ENCODE measurements at regions not wholly inside any gene's neighbourhood (a gene's known extent, or its start where the extent isn't known, plus 50 kb on each side); places are given as distances from the start of the nearest gene placed in this dataset.

DNA sequence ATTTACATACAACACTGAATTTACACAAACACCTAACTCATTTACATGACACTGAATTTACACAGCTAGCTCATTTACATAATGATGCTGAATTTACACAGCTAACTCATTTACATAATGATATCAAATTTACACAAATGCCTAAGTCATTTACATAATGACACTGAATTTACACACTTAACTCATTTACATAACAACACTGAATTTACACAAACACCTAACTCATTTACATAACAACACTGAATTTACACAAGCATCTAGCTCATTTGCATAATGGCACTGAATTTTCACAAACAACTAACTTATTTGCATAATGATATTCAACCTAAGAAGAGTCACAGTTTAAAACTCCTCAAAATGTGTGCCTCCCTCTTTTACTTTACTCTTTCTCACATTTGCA, 511.7 kb downstream of the GALR1 start:
- TF ChIP-seq POLR2AphosphoS5 (IDR thresholded peaks at IDR 0.05) (no peak), EP300 (conservative IDR thresholded peaks at IDR 0.05; ENCODE audit: poor library complexity, severe bottlenecking) (no peak), SMC3 (conservative IDR thresholded peaks at IDR 0.05; ENCODE audit: poor library complexity) (no peak), RAD21 (conservative IDR thresholded peaks at IDR 0.05) (no peak), EZH2 (IDR thresholded peaks at IDR 0.05; ENCODE audit: borderline replicate concordance, insufficient read depth, low read length, poor library complexity, severe bottlenecking) (no peak), TAF1 (IDR thresholded peaks at IDR 0.05; ENCODE audit: low read depth) (no peak), MXI1 (conservative IDR thresholded peaks at IDR 0.05; ENCODE audit: poor library complexity, severe bottlenecking) (no peak)
- TF ChIP-seq, protein P1, sequence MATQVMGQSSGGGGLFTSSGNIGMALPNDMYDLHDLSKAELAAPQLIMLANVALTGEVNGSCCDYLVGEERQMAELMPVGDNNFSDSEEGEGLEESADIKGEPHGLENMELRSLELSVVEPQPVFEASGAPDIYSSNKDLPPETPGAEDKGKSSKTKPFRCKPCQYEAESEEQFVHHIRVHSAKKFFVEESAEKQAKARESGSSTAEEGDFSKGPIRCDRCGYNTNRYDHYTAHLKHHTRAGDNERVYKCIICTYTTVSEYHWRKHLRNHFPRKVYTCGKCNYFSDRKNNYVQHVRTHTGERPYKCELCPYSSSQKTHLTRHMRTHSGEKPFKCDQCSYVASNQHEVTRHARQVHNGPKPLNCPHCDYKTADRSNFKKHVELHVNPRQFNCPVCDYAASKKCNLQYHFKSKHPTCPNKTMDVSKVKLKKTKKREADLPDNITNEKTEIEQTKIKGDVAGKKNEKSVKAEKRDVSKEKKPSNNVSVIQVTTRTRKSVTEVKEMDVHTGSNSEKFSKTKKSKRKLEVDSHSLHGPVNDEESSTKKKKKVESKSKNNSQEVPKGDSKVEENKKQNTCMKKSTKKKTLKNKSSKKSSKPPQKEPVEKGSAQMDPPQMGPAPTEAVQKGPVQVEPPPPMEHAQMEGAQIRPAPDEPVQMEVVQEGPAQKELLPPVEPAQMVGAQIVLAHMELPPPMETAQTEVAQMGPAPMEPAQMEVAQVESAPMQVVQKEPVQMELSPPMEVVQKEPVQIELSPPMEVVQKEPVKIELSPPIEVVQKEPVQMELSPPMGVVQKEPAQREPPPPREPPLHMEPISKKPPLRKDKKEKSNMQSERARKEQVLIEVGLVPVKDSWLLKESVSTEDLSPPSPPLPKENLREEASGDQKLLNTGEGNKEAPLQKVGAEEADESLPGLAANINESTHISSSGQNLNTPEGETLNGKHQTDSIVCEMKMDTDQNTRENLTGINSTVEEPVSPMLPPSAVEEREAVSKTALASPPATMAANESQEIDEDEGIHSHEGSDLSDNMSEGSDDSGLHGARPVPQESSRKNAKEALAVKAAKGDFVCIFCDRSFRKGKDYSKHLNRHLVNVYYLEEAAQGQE (IDR thresholded peaks at IDR 0.05; ENCODE audit: borderline replicate concordance) = no peak
- TF ChIP-seq, protein P2, sequence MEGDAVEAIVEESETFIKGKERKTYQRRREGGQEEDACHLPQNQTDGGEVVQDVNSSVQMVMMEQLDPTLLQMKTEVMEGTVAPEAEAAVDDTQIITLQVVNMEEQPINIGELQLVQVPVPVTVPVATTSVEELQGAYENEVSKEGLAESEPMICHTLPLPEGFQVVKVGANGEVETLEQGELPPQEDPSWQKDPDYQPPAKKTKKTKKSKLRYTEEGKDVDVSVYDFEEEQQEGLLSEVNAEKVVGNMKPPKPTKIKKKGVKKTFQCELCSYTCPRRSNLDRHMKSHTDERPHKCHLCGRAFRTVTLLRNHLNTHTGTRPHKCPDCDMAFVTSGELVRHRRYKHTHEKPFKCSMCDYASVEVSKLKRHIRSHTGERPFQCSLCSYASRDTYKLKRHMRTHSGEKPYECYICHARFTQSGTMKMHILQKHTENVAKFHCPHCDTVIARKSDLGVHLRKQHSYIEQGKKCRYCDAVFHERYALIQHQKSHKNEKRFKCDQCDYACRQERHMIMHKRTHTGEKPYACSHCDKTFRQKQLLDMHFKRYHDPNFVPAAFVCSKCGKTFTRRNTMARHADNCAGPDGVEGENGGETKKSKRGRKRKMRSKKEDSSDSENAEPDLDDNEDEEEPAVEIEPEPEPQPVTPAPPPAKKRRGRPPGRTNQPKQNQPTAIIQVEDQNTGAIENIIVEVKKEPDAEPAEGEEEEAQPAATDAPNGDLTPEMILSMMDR (IDR thresholded peaks at IDR 0.05; ENCODE audit: poor library complexity, severe bottlenecking) = no peak
- Histone ChIP-seq H3K9me2 (ENCODE audit: insufficient read depth, low read length) (no peaks in the 10 kb centered on the region), H3K9me3 (ENCODE audit: low read length) (no peaks in the 10 kb centered on the region), H3K79me2 (replicated peaks; ENCODE audit: insufficient read depth, low read length) (no peaks in the 10 kb centered on the region), H3K4me3 (ENCODE audit: low read length) (no peak overlapping the region), H3K4me2 (ENCODE audit: low read length) (no peak overlapping the region), H3K27ac (ENCODE audit: low read length) (no peak overlapping the region), H3K27me3 (ENCODE audit: insufficient read depth, low read depth, low read length) (no peaks in the 10 kb centered on the region), H3F3A (ENCODE audit: insufficient read depth, low read length, poor library complexity, severe bottlenecking) (no peaks in the 10 kb centered on the region), H3K9ac (ENCODE audit: low read length) (no peak overlapping the region), H2AFZ (ENCODE audit: low read depth, low read length) (no peak overlapping the region), H3K36me3 (ENCODE audit: insufficient read depth, low read length) (no peaks in the 10 kb centered on the region), H4K20me1 (ENCODE audit: insufficient read depth) (no peaks in the 10 kb centered on the region)

DNA sequence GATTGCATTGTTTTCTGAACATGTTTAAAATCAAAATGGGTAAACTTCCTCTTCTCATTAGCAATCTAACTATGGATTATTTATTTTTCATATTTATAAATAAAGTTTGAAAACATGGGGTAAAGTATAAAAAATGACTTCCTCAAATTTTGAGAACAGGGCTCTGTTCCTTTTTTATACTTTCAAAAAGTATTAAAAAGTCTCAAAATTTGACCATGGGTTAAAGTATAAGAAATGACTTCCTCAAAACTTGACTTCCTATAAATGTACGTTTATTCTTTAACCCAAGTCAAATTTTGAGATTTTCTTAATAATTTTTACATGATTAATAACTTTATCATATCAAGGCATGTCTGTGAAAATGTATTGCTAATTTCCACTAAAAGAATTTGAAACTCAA, 512.4 kb downstream of the GALR1 start:
- Histone ChIP-seq H3F3A (ENCODE audit: insufficient read depth, low read length, poor library complexity, severe bottlenecking) (no peaks in the 10 kb centered on the region), H3K27me3 (ENCODE audit: insufficient read depth, low read depth, low read length) (no peaks in the 10 kb centered on the region), H2AFZ (ENCODE audit: low read depth, low read length) (no peak overlapping the region), H3K36me3 (ENCODE audit: insufficient read depth, low read length) (no peaks in the 10 kb centered on the region), H3K9me2 (ENCODE audit: insufficient read depth, low read length) (no peaks in the 10 kb centered on the region), H3K79me2 (replicated peaks; ENCODE audit: insufficient read depth, low read length) (no peaks in the 10 kb centered on the region), H3K9me3 (ENCODE audit: low read length) (no peaks in the 10 kb centered on the region), H3K9ac (ENCODE audit: low read length) (no peak overlapping the region), H3K4me3 (ENCODE audit: low read length) (no peak overlapping the region), H4K20me1 (ENCODE audit: insufficient read depth) (no peaks in the 10 kb centered on the region), H3K27ac (ENCODE audit: low read length) (no peak overlapping the region), H3K4me2 (ENCODE audit: low read length) (no peak overlapping the region)
- TF ChIP-seq EZH2 (IDR thresholded peaks at IDR 0.05; ENCODE audit: borderline replicate concordance, insufficient read depth, low read length, poor library complexity, severe bottlenecking) (no peak), RAD21 (conservative IDR thresholded peaks at IDR 0.05) (no peak), EP300 (conservative IDR thresholded peaks at IDR 0.05; ENCODE audit: poor library complexity, severe bottlenecking) (no peak), MXI1 (conservative IDR thresholded peaks at IDR 0.05; ENCODE audit: poor library complexity, severe bottlenecking) (no peak), POLR2AphosphoS5 (IDR thresholded peaks at IDR 0.05) (no peak), TAF1 (IDR thresholded peaks at IDR 0.05; ENCODE audit: low read depth) (no peak), SMC3 (conservative IDR thresholded peaks at IDR 0.05; ENCODE audit: poor library complexity) (no peak)
- TF ChIP-seq, protein P1 (IDR thresholded peaks at IDR 0.05; ENCODE audit: borderline replicate concordance) = no peak
- TF ChIP-seq, protein P2 (IDR thresholded peaks at IDR 0.05; ENCODE audit: poor library complexity, severe bottlenecking) = no peak
